MM.1S (cell line): ENCODE measurements at regions not wholly inside any gene's neighbourhood (a gene's known extent, or its start where the extent isn't known, plus 50 kb on each side); places are given as distances from the start of the nearest gene placed in this dataset.

Experiments used
- DNase-seq: peaks from one replicate; pipeline ENCODE4 v3.0.0-alpha.2; 2015
- H2AFZ ChIP-seq: fragments of 300-600 bp; sonication (generic); 2 replicates; pipeline ENCODE4 v1.6.0; 2016; ENCODE audit warnings: antibody characterized with exemption, low read length
- H3F3A ChIP-seq: fragments of 300-600 bp; sonication (generic); 2 replicates; pipeline ENCODE4 v1.6.1; 2016; ENCODE audit warnings: mild to moderate bottlenecking, antibody characterized with exemption, low read length, moderate library complexity, mixed read lengths; ENCODE audit not compliant: insufficient read depth
- H3K27ac ChIP-seq: fragments of 300-600 bp; sonication (generic); 2 replicates; pipeline ENCODE4 v1.5.1; 2016; ENCODE audit warnings: mild to moderate bottlenecking, low read length
- H3K27me3 ChIP-seq: fragments of 300-600 bp; sonication (generic); replicated peaks from 2 replicates; pipeline ENCODE4 v1.6.0; 2016; ENCODE audit warnings: low read length; ENCODE audit not compliant: insufficient read depth
- H3K36me3 ChIP-seq: fragments of 300-600 bp; sonication (generic); replicated peaks from 2 replicates; pipeline ENCODE4 v1.6.1; 2016; ENCODE audit warnings: mild to moderate bottlenecking, low read length, mixed read lengths; ENCODE audit not compliant: insufficient read depth
- H3K4me1 ChIP-seq: fragments of 300-600 bp; sonication (generic); 2 replicates; pipeline ENCODE4 v1.6.1; 2016; ENCODE audit warnings: low read length, mixed read lengths
- H3K4me2 ChIP-seq: fragments of 300-600 bp; sonication (generic); 2 replicates; pipeline ENCODE4 v1.6.0; 2016; ENCODE audit warnings: low read depth, low read length
- H3K4me3 ChIP-seq: fragments of 300-600 bp; sonication (generic); 2 replicates; pipeline ENCODE4 v1.5.1; 2016; ENCODE audit warnings: low read length, mixed read lengths
- H3K79me2 ChIP-seq: fragments of 300-600 bp; sonication (generic); 2 replicates; pipeline ENCODE4 v1.6.1; 2016; ENCODE audit warnings: mixed run types, low read length, mixed read lengths
- H3K9ac ChIP-seq: fragments of 300-600 bp; sonication (generic); 2 replicates; pipeline ENCODE4 v1.6.1; 2016; ENCODE audit warnings: low read length, mixed read lengths
- H3K9me2 ChIP-seq: fragments of 300-600 bp; sonication (generic); replicated peaks from 2 replicates; pipeline ENCODE4 v1.6.1; 2016; ENCODE audit warnings: mild to moderate bottlenecking, low read length, mixed read lengths; ENCODE audit not compliant: insufficient read depth
- H3K9me3 ChIP-seq: fragments of 300-600 bp; sonication (generic); replicated peaks from 2 replicates; pipeline ENCODE4 v1.6.1; 2016; ENCODE audit warnings: mild to moderate bottlenecking, low read length, mixed read lengths; ENCODE audit not compliant: insufficient read depth
- H4K20me1 ChIP-seq: fragments of 300-600 bp; sonication (generic); 2 replicates; pipeline ENCODE4 v1.6.1; 2016; ENCODE audit warnings: mild to moderate bottlenecking, low read length, moderate library complexity, mixed read lengths; ENCODE audit not compliant: insufficient read depth
- CTCF ChIP-seq: fragments of 300-600 bp; sonication (generic); IDR thresholded peaks from 2 replicates; pipeline ENCODE4 v1.5.1; 2016; ENCODE audit warnings: antibody characterized with exemption, low read length, mixed read lengths
- EZH2 ChIP-seq: fragments of 300-600 bp; sonication (generic); optimal IDR thresholded peaks from 2 replicates; pipeline ENCODE3; 2017; ENCODE audit warnings: low read depth, mild to moderate bottlenecking, antibody characterized with exemption, low read length, mixed read lengths
- EZH2phosphoT487 ChIP-seq: fragments of 300-600 bp; sonication (generic); IDR thresholded peaks from 2 replicates; pipeline ENCODE4 v1.6.1; 2018; ENCODE audit warnings: antibody characterized with exemption, low read length

GRCh38 chr11:105219670-105220069 is 80.1 kb upstream of the CARD18 start:
- Histone ChIP-seq H4K20me1 (no peaks in the 10 kb centered on the region), H3K27me3 (no peaks in the 10 kb centered on the region), H3K4me1 (no peaks in the 10 kb centered on the region), H3K4me3 (no peak overlapping the region), H3K9me2 (no peaks in the 10 kb centered on the region), H3K9ac (no peak overlapping the region), H2AFZ (no peak overlapping the region), H3K9me3 (no peaks in the 10 kb centered on the region), H3K36me3 (no peaks in the 10 kb centered on the region), H3K4me2 (no peak overlapping the region), H3K27ac (no peak overlapping the region), H3F3A (no peaks in the 10 kb centered on the region), H3K79me2 (no peaks in the 10 kb centered on the region)
- DNase-seq, result no peak
- TF ChIP-seq EZH2phosphoT487, result no peak
- TF ChIP-seq EZH2, result no peak
- no peak for TF ChIP-seq CTCF

GRCh38 chr11:105219269-105219668 is 79.7 kb upstream of the CARD18 start:
- H3K4me1 ChIP-seq, result no peaks in the 10 kb centered on the region
- DNase-seq, result no peak
- H4K20me1 ChIP-seq, result no peaks in the 10 kb centered on the region

GRCh38 chr11:105215528-105215927 is 76.0 kb upstream of the CARD18 start:
- no peak for DNase-seq
- H3K4me1 ChIP-seq, result no peaks in the 10 kb centered on the region
- H3K9me3 ChIP-seq, result no peaks in the 10 kb centered on the region
- no peak overlapping the region for H3K9ac ChIP-seq
- H3K9me2 ChIP-seq, result no peaks in the 10 kb centered on the region
- H2AFZ ChIP-seq, result no peak overlapping the region
- TF ChIP-seq EZH2phosphoT487 (no peak), CTCF (no peak), EZH2 (no peak)
- H3K36me3 ChIP-seq, result no peaks in the 10 kb centered on the region
- H3K27ac ChIP-seq, result no peak overlapping the region
- no peaks in the 10 kb centered on the region for H3K27me3 ChIP-seq
- H3K4me3 ChIP-seq, result no peak overlapping the region
- no peaks in the 10 kb centered on the region for H3F3A ChIP-seq
- no peaks in the 10 kb centered on the region for H4K20me1 ChIP-seq
- no peaks in the 10 kb centered on the region for H3K79me2 ChIP-seq
- no peak overlapping the region for H3K4me2 ChIP-seq

More at GRCh38 chr11:105219269-105219668, 79.7 kb upstream of the CARD18 start:
- Histone ChIP-seq H3K79me2 (no peaks in the 10 kb centered on the region), H3K9ac (no peak overlapping the region), H3K4me3 (no peak overlapping the region), H3K4me2 (no peak overlapping the region), H3K27me3 (no peaks in the 10 kb centered on the region), H3K27ac (no peak overlapping the region), H3K9me3 (no peaks in the 10 kb centered on the region), H3K36me3 (no peaks in the 10 kb centered on the region), H3F3A (no peaks in the 10 kb centered on the region), H2AFZ (no peak overlapping the region), H3K9me2 (no peaks in the 10 kb centered on the region)
- TF ChIP-seq EZH2phosphoT487, result no peak
- no peak for TF ChIP-seq CTCF
- TF ChIP-seq EZH2, result no peak
